ENCODE measurements at regions not wholly inside any gene's neighbourhood (a gene's known extent, or its start where the extent isn't known, plus 50 kb on each side); places are given as distances from the start of the nearest gene placed in this dataset.

- TF ChIP-seq CTCF (conservative IDR thresholded peaks at IDR 0.05; ENCODE audit: low read depth, low read length) (no peak), POLR2A (IDR thresholded peaks at IDR 0.05; ENCODE audit: low read depth, low read length) (no peak), MXI1 (IDR thresholded peaks at IDR 0.05; ENCODE audit: borderline replicate concordance, low read depth, low read length) (no peak), USF2 (IDR thresholded peaks at IDR 0.05; ENCODE audit: low read depth, low read length) (no peak), RCOR1 (IDR thresholded peaks at IDR 0.05; ENCODE audit: insufficient replicate concordance, low read length) (no peak)
These were observed 167.5 kb upstream of the PDE5A start for GRCh38 chr4:119795986-119796578.
